Esophagus (tissue), 2 donors: ENCODE measurements at regions not wholly inside any gene's neighbourhood (a gene's known extent, or its start where the extent isn't known, plus 50 kb on each side); places are given as distances from the start of the nearest gene placed in this dataset.

Source experiments
- H3K27ac ChIP-seq, 2 donors: one replicate each; pipeline ENCODE4 v1.5.1; 2013; ENCODE audit warnings: low read depth in 2 of 2, mild to moderate bottlenecking in 2 of 2, inconsistent platforms in 1 of 2, low read length in 1 of 2, moderate library complexity in 1 of 2
- H3K27me3 ChIP-seq, 2 donors: one replicate each; pipeline ENCODE4 v1.6.1; 2013; ENCODE audit warnings: low read length in 2 of 2, control low read depth in 1 of 2, mild to moderate bottlenecking in 1 of 2; ENCODE audit not compliant: insufficient read depth in 2 of 2, control insufficient read depth in 1 of 2
- H3K36me3 ChIP-seq, 2 donors: one replicate each; pipeline ENCODE4 v1.6.1; 2013; ENCODE audit warnings: low read length in 1 of 2; ENCODE audit not compliant: control insufficient read depth in 2 of 2, insufficient read depth in 2 of 2
- H3K4me1 ChIP-seq, 2 donors: one replicate each; pipeline ENCODE4 v1.6.1; 2013; ENCODE audit warnings: low read length in 1 of 2; ENCODE audit not compliant: control insufficient read depth in 2 of 2, insufficient read depth in 2 of 2
- H3K4me3 ChIP-seq, 2 donors: one replicate each; pipeline ENCODE4 v1.5.1; 2013; ENCODE audit warnings: low read length in 2 of 2, mild to moderate bottlenecking in 2 of 2, low read depth in 1 of 2, moderate library complexity in 1 of 2
- H3K9me3 ChIP-seq, 2 donors: one replicate each; pipeline ENCODE4 v1.6.1; 2013; ENCODE audit warnings: mild to moderate bottlenecking in 2 of 2, low read depth in 1 of 2, low read length in 1 of 2, moderate library complexity in 1 of 2; ENCODE audit not compliant: control insufficient read depth in 2 of 2, insufficient read depth in 1 of 2
- WGBS, 2 donors: extraction: QIAGEN DNeasy Blood & Tissue Kit; methylation state at CpG; one replicate each; pipeline ENCODE4 v1.1.7; 2013; 5-methylcytosine and 5-hydroxymethylcytosine counted together
- donor health status: healthy with polysubstance abuse.
- donor health status: Bipolar disorder and iron deficiency.

DNA sequence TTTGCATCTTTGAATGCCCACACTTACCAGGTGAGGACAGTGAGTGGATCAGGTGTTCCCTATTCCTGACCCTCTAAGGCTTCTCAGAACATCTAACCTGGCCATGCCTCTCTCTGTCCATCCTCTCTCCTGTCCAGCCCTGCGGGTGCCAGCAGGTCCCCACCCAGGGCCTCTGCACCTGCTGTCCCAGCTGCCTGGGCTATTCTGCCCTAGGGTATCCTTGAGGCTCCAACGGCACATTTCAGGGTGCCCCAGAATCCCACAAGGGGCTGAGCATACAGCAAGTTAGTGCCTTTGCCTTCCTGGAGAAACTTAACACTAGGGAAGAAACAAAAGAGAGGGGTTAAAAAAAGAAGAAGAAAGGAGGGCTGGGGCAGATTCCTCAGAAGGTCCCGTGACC lies 107.4 kb downstream of the UNCX start:
- H3K27ac ChIP-seq = no peak overlapping the region
- H3K4me3 ChIP-seq = no peak overlapping the region
- 70 to 75% methylated on average over 3 of the region's 3 CpGs for WGBS, 2 donors
- no peaks in the 10 kb centered on the region for H3K4me1 ChIP-seq
- H3K27me3 ChIP-seq = no peaks in the 10 kb centered on the region
- peaks cover 0 to 8% of the 10 kb centered on the region in 2 donors for H3K9me3 ChIP-seq
- H3K36me3 ChIP-seq = no peaks in the 10 kb centered on the region

DNA sequence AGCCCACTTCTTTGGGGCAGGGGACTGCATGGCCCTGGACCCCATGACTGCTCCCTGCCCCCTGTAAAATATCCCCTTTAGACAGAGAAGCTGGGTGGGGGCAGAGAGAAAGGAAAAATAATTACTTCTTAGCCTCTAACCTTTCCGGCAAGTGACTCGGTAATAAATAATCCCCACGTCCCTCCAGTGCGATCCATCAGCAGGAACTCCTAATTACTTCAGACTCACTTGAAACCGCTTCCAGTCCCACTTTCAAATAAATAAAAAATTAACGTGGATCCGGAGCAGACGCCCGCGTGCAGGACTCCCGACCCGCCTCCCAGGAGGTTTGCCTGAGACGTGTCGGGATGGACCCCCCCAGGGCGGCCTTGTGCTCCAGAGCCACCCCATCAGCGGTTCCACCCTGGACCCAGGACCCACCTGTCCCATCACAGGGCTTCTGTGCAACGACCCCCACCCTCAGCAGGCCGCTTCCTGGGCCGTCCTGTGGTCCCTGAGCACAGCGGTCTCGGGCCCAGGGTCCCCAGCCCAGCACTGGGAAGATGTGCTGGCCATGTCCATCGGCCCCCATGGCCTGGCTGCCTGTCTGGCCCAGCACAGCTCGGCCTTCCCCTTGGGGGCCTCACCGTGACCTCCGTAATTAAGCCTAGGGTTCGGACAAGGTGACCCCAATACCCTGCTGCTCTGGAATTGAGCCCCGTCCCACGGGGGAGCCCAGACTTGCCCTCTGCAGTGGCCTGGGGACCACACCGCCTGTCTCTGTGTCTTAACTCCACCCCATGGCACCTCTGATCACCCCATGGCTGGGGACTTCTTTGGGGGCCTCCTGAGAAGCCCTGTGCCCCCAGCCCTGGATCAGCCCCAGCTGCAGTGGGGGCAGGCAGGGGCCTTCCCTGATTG lies 108.0 kb downstream of the UNCX start:
- WGBS, 2 donors = 66% methylated on average over 29 of the region's 29 CpGs
- H3K27ac ChIP-seq = no peak overlapping the region
- no peak overlapping the region for H3K4me3 ChIP-seq
- H3K9me3 ChIP-seq = peaks cover 0 to 8% of the 10 kb centered on the region in 2 donors
- no peaks in the 10 kb centered on the region for H3K4me1 ChIP-seq
- H3K27me3 ChIP-seq = no peaks in the 10 kb centered on the region
- H3K36me3 ChIP-seq = no peaks in the 10 kb centered on the region

DNA sequence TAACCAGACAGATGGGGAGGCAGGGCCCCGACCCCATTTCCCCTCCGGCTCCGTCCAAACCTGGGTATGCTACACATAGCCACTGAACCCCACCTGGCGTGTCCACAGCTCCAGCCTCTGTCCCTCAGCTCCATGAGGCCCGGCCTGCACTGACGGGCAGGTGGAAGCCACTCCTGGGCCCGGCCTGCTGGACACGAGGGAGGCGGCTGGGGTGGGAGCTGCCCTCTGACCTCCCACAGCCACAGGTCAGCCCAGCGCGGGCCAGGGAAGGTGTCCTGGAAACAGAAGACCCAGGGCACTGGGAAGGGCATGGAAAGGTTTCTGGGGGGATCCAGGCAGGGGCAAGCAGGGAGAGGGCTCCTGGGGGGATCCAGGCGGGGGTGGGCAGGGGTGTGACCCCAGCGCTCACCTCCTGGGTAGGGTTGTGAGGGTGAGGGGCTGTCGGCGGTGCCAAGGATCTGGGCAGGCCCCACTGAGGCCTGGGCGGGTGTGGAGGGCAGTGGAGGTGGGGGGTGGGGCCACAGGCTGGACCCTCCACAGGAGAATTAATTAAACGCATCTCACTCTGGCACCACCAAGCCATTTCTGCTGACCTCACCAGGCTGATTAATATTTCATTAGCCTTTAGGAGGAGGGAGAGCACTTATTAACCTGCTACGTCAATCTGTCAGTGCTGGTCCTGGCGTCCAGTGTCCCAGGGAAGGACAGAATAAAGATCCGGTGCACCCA lies 108.9 kb downstream of the UNCX start:
- no peak overlapping the region for H3K27ac ChIP-seq
- WGBS, 2 donors = 65 to 76% methylated on average over 17 to 20 of the region's 20 CpGs
- H3K36me3 ChIP-seq = no peaks in the 10 kb centered on the region
- H3K27me3 ChIP-seq = no peaks in the 10 kb centered on the region
- H3K4me3 ChIP-seq = no peak overlapping the region
- H3K4me1 ChIP-seq = no peaks in the 10 kb centered on the region
- peaks cover 0 to 8% of the 10 kb centered on the region in 2 donors for H3K9me3 ChIP-seq

DNA sequence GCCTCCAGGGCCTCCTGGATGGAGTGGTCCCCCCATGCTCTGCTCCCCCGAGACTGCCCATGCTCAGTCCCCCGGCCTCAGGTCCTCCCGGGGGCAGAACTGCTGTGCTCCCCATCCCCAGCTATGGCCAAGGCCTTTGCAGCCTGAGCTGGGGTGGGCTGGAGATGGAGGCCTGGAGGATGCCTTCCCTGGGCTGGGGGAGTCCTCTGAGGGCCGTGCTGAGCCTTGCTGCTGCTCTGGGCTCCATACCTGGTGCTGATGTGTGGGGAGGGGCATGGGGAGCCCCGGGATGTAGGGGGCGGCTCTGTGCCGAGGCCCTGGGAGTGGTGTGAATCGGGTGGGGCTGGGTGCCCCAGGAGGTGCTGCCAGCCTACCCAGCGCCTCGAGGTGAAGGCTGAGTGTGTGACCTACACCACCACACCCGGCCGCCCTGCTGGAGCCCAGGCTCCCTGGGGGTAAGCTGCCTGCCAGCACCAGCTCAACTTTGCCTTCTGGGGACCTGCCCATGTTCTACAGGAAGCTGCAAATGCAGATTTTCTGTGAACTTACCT lies 109.5 kb downstream of the UNCX start:
- 56 to 76% methylated on average over 12 of the region's 12 CpGs for WGBS, 2 donors
- H3K4me1 ChIP-seq = no peaks in the 10 kb centered on the region
- no peaks in the 10 kb centered on the region for H3K27me3 ChIP-seq
- no peak overlapping the region for H3K27ac ChIP-seq
- H3K4me3 ChIP-seq = no peak overlapping the region
- H3K36me3 ChIP-seq = no peaks in the 10 kb centered on the region
- peaks cover 0 to 8% of the 10 kb centered on the region in 2 donors for H3K9me3 ChIP-seq

DNA sequence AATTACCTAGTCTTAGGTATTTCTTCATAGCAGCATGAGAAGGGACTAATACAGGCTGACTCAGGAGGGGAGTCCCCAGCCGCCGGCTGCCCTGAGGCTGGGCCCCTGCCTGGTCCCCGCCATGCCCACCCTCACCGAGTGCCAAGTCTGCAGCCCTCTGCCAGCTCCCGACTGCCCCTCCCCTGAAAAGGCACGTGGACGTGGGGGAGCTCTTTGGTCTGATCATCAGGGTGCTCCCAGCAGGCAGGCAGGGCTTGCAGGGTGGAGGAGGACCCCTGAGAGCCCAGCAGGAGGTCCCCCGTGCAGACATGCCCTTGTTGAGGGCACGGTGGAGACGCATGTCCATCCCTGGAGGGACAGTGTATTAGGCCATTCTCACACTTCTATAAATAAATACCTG lies 110.9 kb downstream of the UNCX start:
- Histone ChIP-seq H3K9me3 (peaks cover 0 to 7% of the 10 kb centered on the region in 2 donors), H3K36me3 (no peaks in the 10 kb centered on the region), H3K4me1 (no peaks in the 10 kb centered on the region), H3K4me3 (no peak overlapping the region), H3K27ac (no peak overlapping the region), H3K27me3 (no peaks in the 10 kb centered on the region)
- 60 to 70% methylated on average over 10 of the region's 10 CpGs for WGBS, 2 donors

DNA sequence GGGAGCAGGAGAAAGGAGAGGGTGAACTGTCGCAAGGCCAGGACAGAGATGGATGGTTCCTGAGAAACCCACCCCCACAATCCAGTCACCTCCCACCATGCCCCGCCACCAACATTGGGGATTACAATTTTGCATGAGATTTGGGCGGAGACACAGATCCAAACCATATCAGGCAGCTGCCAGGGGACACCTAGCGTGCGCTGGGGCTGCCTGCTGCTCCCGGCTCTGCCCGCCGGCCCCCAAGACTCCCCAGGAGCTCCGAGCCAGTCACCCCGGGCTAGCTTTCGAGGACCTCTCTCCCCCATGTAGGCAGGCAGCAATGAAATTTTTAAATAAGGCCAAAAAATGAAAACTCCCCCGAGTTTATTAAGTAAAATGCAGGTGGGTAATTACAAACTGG lies 111.7 kb downstream of the UNCX start:
- no peaks in the 10 kb centered on the region for H3K27me3 ChIP-seq
- WGBS, 2 donors = 77 to 80% methylated on average over 12 of the region's 12 CpGs
- H3K4me3 ChIP-seq = no peak overlapping the region

DNA sequence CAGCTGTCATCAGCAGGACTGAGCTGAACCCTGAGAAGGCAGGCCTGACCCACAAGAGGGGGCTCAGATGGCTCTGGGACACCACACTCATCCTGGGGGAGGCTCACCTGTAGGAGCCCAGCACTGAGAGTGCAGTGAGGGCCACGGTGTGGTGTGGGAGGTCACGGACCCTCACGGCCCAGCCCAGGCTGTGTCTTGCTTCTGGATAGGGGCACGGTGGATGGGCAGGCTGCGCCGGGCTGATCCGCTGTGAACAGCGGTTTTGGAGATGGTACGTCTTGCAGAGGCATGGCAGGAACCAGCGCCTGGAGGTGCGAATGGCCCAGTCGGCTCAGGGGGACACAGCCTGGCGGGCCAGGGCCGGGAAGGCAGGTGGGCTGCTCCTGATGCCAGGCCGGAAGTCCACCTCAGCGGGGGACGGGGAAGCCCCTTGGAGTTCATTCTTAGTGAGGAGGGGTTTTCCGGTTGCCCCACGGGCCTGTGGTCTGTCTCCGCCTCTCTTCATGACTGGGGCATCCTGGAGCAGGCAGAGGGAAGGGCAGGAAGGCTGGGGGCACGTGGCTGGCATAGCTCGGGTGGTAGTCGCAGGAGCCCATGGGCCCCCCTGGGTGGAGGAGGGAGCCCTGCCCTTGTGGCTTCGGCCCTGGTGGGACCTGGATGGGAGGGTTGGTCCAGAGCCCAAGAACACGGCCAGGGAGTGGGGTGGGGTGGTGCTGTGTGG lies 112.5 kb downstream of the UNCX start:
- Histone ChIP-seq H3K27me3 (no peaks in the 10 kb centered on the region), H3K4me1 (no peaks in the 10 kb centered on the region), H3K4me3 (no peak overlapping the region), H3K36me3 (no peaks in the 10 kb centered on the region), H3K9me3 (no peaks in the 10 kb centered on the region), H3K27ac (no peak overlapping the region)
- WGBS, 2 donors = 82 to 87% methylated on average over 25 of the region's 25 CpGs

More for the DNA sequence above, 111.7 kb downstream of the UNCX start:
- H3K9me3 ChIP-seq = no peaks in the 10 kb centered on the region
- no peaks in the 10 kb centered on the region for H3K4me1 ChIP-seq
- H3K36me3 ChIP-seq = no peaks in the 10 kb centered on the region
- H3K27ac ChIP-seq = no peak overlapping the region

DNA sequence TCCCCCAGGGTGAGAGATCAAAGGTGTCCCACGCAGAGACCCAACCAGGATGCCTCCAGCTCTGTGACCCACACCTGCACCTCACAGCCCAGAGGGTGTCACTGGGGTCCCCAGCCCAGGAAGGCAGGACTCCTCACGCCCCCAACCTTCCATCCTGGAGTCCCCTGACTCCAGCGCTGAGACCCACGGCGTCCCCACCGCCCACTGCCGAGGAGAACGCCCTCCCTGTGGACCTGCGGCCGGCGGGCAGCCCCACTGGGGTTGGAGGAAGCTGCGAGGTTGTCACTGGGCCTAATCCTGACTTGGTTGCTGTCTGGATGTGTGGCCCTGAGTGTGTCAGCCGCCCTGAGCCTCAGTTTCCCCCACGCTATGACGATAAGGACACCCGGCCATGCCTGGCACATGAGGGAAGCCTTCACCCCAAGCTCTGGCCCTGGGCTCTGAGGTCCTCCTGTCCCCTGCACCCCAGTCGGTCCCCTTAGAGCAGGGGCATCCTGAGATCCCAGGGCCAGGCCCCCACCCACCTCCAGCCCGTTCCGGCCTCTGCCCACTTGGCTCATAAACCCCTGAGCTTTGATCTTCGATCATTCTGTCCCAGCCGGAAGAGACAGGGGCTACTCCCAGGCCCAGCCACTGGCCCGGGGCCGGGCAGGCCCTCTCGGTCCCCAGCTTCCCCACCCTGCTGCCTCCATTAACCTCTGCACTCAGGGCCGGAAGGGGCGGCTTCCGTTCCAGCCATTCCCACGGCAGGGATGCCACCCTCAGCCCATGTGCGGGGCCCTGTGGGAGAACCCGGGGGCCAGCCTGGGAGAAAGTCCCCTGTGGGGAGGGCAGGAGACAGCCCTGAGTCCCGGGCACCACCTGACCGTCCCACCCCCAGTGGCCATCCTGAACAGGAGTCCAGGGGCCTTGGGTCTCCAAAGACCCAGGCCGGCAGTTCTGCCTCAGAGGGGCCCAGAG lies 113.2 kb downstream of the MICALL2 start:
- Histone ChIP-seq H3K4me3 (no peak overlapping the region), H3K4me1 (no peaks in the 10 kb centered on the region), H3K9me3 (no peaks in the 10 kb centered on the region), H3K27me3 (peaks cover 0 to 2% of the 10 kb centered on the region in 2 donors), H3K36me3 (no peaks in the 10 kb centered on the region), H3K27ac (no peak overlapping the region)
- WGBS, 2 donors = 79 to 80% methylated on average over 31 to 33 of the region's 33 CpGs
